ENCODE measurements at regions not wholly inside any gene's neighbourhood (a gene's known extent, or its start where the extent isn't known, plus 50 kb on each side); places are given as distances from the start of the nearest gene placed in this dataset.

DNA sequence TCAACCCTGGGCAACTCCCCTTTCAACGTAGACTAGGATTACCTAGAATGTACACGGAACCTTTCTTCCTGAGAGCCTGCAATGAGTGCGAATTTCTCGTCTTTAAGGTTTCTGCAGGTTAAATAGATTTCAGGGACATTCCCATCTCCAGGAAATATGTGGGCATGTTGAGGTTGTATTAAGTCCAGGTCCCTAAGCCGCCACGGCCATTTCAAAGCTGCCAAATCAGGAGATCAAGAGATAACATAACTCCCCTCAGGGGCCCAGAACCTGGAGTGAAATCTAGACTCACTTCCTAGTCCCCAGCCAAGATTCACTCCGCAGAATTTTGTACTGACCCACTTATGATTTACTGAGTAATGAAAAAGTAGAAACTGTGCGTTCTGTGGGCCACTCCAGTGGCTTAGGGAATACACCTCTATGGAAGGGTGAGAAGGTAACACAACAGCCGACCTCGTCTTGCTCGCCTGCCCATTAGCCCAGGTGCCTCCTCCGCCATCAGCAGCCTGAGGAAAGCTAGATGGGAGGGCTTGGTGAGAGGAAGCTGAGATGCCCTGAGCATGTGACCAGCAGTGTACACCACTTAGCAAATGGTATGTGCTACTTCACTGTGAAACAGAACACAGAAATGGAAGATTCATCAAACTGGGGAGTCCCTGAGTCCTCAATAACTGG, 98.5 kb upstream of the SOX1 start:
- peaks cover 2% of the 10 kb centered on the region for H3K27me3 Mint-ChIP-seq (ENCODE audit: unreplicated experiment)
- H3K4me1 Mint-ChIP-seq (ENCODE audit: unreplicated experiment) = no peaks in the 10 kb centered on the region
- H3K4me3 Mint-ChIP-seq (ENCODE audit: unreplicated experiment) = no peak overlapping the region
- no peak overlapping the region for H3K27ac Mint-ChIP-seq (ENCODE audit: unreplicated experiment)
- TF ChIP-seq, protein P1, sequence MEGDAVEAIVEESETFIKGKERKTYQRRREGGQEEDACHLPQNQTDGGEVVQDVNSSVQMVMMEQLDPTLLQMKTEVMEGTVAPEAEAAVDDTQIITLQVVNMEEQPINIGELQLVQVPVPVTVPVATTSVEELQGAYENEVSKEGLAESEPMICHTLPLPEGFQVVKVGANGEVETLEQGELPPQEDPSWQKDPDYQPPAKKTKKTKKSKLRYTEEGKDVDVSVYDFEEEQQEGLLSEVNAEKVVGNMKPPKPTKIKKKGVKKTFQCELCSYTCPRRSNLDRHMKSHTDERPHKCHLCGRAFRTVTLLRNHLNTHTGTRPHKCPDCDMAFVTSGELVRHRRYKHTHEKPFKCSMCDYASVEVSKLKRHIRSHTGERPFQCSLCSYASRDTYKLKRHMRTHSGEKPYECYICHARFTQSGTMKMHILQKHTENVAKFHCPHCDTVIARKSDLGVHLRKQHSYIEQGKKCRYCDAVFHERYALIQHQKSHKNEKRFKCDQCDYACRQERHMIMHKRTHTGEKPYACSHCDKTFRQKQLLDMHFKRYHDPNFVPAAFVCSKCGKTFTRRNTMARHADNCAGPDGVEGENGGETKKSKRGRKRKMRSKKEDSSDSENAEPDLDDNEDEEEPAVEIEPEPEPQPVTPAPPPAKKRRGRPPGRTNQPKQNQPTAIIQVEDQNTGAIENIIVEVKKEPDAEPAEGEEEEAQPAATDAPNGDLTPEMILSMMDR (IDR thresholded peaks at IDR 0.05; ENCODE audit: unreplicated experiment) = no peak
- no peaks in the 10 kb centered on the region for H3K9me3 Mint-ChIP-seq (ENCODE audit: unreplicated experiment)
- no peak for DNase-seq (ENCODE audit: low spot score)
- no peaks in the 10 kb centered on the region for H3K36me3 Mint-ChIP-seq (ENCODE audit: low read depth, unreplicated experiment)

GRCh38 chr13:111969551-111970135, 97.3 kb upstream of the SOX1 start:
- Mint-ChIP-seq H3K27ac (ENCODE audit: unreplicated experiment) (no peak overlapping the region), H3K4me3 (ENCODE audit: unreplicated experiment) (no peak overlapping the region), H3K27me3 (ENCODE audit: unreplicated experiment) (peaks cover 2% of the 10 kb centered on the region), H3K4me1 (ENCODE audit: unreplicated experiment) (no peaks in the 10 kb centered on the region), H3K36me3 (ENCODE audit: low read depth, unreplicated experiment) (no peaks in the 10 kb centered on the region), H3K9me3 (ENCODE audit: unreplicated experiment) (no peaks in the 10 kb centered on the region)
- TF ChIP-seq, protein P1 (IDR thresholded peaks at IDR 0.05; ENCODE audit: unreplicated experiment) = no peak
- DNase-seq (ENCODE audit: low spot score) = no peak

GRCh38 chr13:111970494-111971141, 96.3 kb upstream of the SOX1 start:
- Mint-ChIP-seq H3K27ac (ENCODE audit: unreplicated experiment) (no peak overlapping the region), H3K9me3 (ENCODE audit: unreplicated experiment) (no peaks in the 10 kb centered on the region), H3K36me3 (ENCODE audit: low read depth, unreplicated experiment) (no peaks in the 10 kb centered on the region), H3K27me3 (ENCODE audit: unreplicated experiment) (peaks cover 2% of the 10 kb centered on the region), H3K4me1 (ENCODE audit: unreplicated experiment) (no peaks in the 10 kb centered on the region), H3K4me3 (ENCODE audit: unreplicated experiment) (no peak overlapping the region)
- TF ChIP-seq, protein P1 (IDR thresholded peaks at IDR 0.05; ENCODE audit: unreplicated experiment) = no peak
- DNase-seq (ENCODE audit: low spot score) = no peak

GRCh38 chr13:111971891-111972780, 94.8 kb upstream of the SOX1 start:
- Mint-ChIP-seq H3K9me3 (ENCODE audit: unreplicated experiment) (no peaks in the 10 kb centered on the region), H3K27ac (ENCODE audit: unreplicated experiment) (no peak overlapping the region), H3K4me1 (ENCODE audit: unreplicated experiment) (no peaks in the 10 kb centered on the region), H3K27me3 (ENCODE audit: unreplicated experiment) (peaks cover 2% of the 10 kb centered on the region), H3K36me3 (ENCODE audit: low read depth, unreplicated experiment) (no peaks in the 10 kb centered on the region), H3K4me3 (ENCODE audit: unreplicated experiment) (no peak overlapping the region)
- TF ChIP-seq, protein P1 (IDR thresholded peaks at IDR 0.05; ENCODE audit: unreplicated experiment) = no peak
- DNase-seq (ENCODE audit: low spot score) = no peak

Data from endothelial cell (in vitro differentiated cells).